Mesendoderm (in vitro differentiated cells): ENCODE measurements at regions not wholly inside any gene's neighbourhood (a gene's known extent, or its start where the extent isn't known, plus 50 kb on each side); places are given as distances from the start of the nearest gene placed in this dataset.

Source experiments
- DNase-seq: peaks from one replicate; pipeline ENCODE4 v3.0.0; 2013
- H2AK5ac ChIP-seq: 2 replicates; pipeline ENCODE4 v1.6.1; 2013; ENCODE audit warnings: low read length, inconsistent platforms
- H2BK120ac ChIP-seq: 2 replicates; pipeline ENCODE4 v1.6.1; 2013; ENCODE audit warnings: low read depth, mild to moderate bottlenecking, low read length, moderate library complexity, mixed read lengths
- H2BK15ac ChIP-seq: replicated peaks from 2 replicates; pipeline ENCODE4 v1.6.1; 2013; ENCODE audit warnings: low read depth, mild to moderate bottlenecking, moderate library complexity
- H2BK5ac ChIP-seq: 2 replicates; pipeline ENCODE4 v1.6.1; 2013; ENCODE audit warnings: low read length, inconsistent platforms
- H3K18ac ChIP-seq: 2 replicates; pipeline ENCODE4 v1.6.1; 2013; ENCODE audit warnings: mild to moderate bottlenecking, low read length, mixed read lengths
- H3K23ac ChIP-seq: one replicate; pipeline ENCODE4 v1.6.1; 2013; ENCODE audit warnings: low read length
- H3K27ac ChIP-seq: 2 replicates; pipeline ENCODE4 v1.5.1; 2013; ENCODE audit warnings: low read depth, mild to moderate bottlenecking, inconsistent platforms, low read length, moderate library complexity
- H3K27me3 ChIP-seq: 2 replicates; pipeline ENCODE4 v1.6.1; 2013; ENCODE audit warnings: low read length, control low read depth, mild to moderate bottlenecking, inconsistent platforms; ENCODE audit not compliant: insufficient read depth, poor library complexity
- H3K36me3 ChIP-seq: 2 replicates; pipeline ENCODE4 v1.6.1; 2013; ENCODE audit warnings: low read length, inconsistent platforms; ENCODE audit not compliant: control insufficient read depth, insufficient read depth
- H3K4ac ChIP-seq: one replicate; pipeline ENCODE4 v1.6.1; 2013; ENCODE audit warnings: low read depth, mild to moderate bottlenecking, low read length, moderate library complexity
- H3K4me1 ChIP-seq: 2 replicates; pipeline ENCODE4 v1.6.1; 2013; ENCODE audit warnings: low read depth, low read length, inconsistent platforms; ENCODE audit not compliant: control insufficient read depth
- H3K4me2 ChIP-seq: 2 replicates; pipeline ENCODE4 v1.6.1; 2013; ENCODE audit warnings: low read length
- H3K4me3 ChIP-seq: 2 replicates; pipeline ENCODE4 v1.5.1; 2013; ENCODE audit warnings: mild to moderate bottlenecking, low read length
- H3K56ac ChIP-seq: one replicate; pipeline ENCODE4 v1.6.1; 2013; ENCODE audit warnings: low read length
- H3K79me1 ChIP-seq: 2 replicates; pipeline ENCODE4 v1.6.1; 2013; ENCODE audit warnings: low read length, inconsistent platforms
- H3K79me2 ChIP-seq: 2 replicates; pipeline ENCODE4 v1.6.1; 2013; ENCODE audit warnings: mild to moderate bottlenecking, low read length; ENCODE audit not compliant: control insufficient read depth, insufficient read depth
- H3K9ac ChIP-seq: 2 replicates; pipeline ENCODE4 v1.6.1; 2013; ENCODE audit warnings: low read length, inconsistent platforms
- H4K5ac ChIP-seq: one replicate; pipeline ENCODE4 v1.6.1; 2013; ENCODE audit warnings: low read length
- H4K8ac ChIP-seq: one replicate; pipeline ENCODE4 v1.6.1; 2013; ENCODE audit warnings: low read depth, mild to moderate bottlenecking, control low read depth, low read length, moderate library complexity
- WGBS: extraction: QIAGEN DNeasy Blood & Tissue Kit; methylation state at CpG from one replicate; pipeline ENCODE4 v1.1.7; 2013; ENCODE audit warnings: low lambda C conversion rate, missing lambda C conversion rate; ENCODE audit not compliant: insufficient coverage; ENCODE audit errors: extremely low coverage; 5-methylcytosine and 5-hydroxymethylcytosine counted together

- WGBS: no CpG with 5 or more reads among the region's 2 CpGs
- Histone ChIP-seq H3K4me2 (no peak overlapping the region), H3K27ac (no peak overlapping the region), H2BK5ac (no peak overlapping the region), H3K56ac (no peak overlapping the region), H3K18ac (no peak overlapping the region), H3K4me3 (no peak overlapping the region), H4K5ac (no peak overlapping the region), H2BK120ac (no peak overlapping the region), H3K4ac (no peak overlapping the region), H3K79me2 (no peaks in the 10 kb centered on the region), H3K4me1 (no peaks in the 10 kb centered on the region), H4K8ac (no peak overlapping the region), H2BK15ac (no peak overlapping the region), H2AK5ac (no peak overlapping the region), H3K36me3 (no peaks in the 10 kb centered on the region), H3K27me3 (no peaks in the 10 kb centered on the region), H3K9ac (no peak overlapping the region), H3K23ac (no peak overlapping the region), H3K79me1 (no peaks in the 10 kb centered on the region)
- no peak for DNase-seq
These were observed 882.9 kb upstream of the ADGRL2 start for GRCh38 chr1:80917826-80918225.

- no peak overlapping the region for H2BK5ac ChIP-seq
- H3K79me2 ChIP-seq: no peaks in the 10 kb centered on the region
- no peaks in the 10 kb centered on the region for H3K4me1 ChIP-seq
- H3K4me3 ChIP-seq: no peak overlapping the region
- no peaks in the 10 kb centered on the region for H3K27me3 ChIP-seq
- H3K36me3 ChIP-seq: no peaks in the 10 kb centered on the region
- H3K18ac ChIP-seq: no peak overlapping the region
- no peak overlapping the region for H3K4ac ChIP-seq
- H4K8ac ChIP-seq: no peak overlapping the region
- no CpG with 5 or more reads among the region's 1 CpG for WGBS
- no peak overlapping the region for H3K56ac ChIP-seq
- no peak overlapping the region for H3K9ac ChIP-seq
- H3K79me1 ChIP-seq: no peaks in the 10 kb centered on the region
- no peak overlapping the region for H3K23ac ChIP-seq
- H2BK120ac ChIP-seq: no peak overlapping the region
- DNase-seq: no peak
- no peak overlapping the region for H2AK5ac ChIP-seq
- no peak overlapping the region for H3K27ac ChIP-seq
- H2BK15ac ChIP-seq: no peak overlapping the region
- H3K4me2 ChIP-seq: no peak overlapping the region
- no peak overlapping the region for H4K5ac ChIP-seq
These were observed 883.5 kb upstream of the ADGRL2 start for GRCh38 chr1:80917225-80917624.

- no peak overlapping the region for H2BK120ac ChIP-seq
- no peak overlapping the region for H4K5ac ChIP-seq
- H3K4ac ChIP-seq: no peak overlapping the region
- no peak overlapping the region for H2BK15ac ChIP-seq
- no peak overlapping the region for H3K9ac ChIP-seq
- no peak overlapping the region for H2BK5ac ChIP-seq
- H3K18ac ChIP-seq: no peak overlapping the region
- H3K4me3 ChIP-seq: no peak overlapping the region
- H3K4me1 ChIP-seq: no peaks in the 10 kb centered on the region
- H3K27ac ChIP-seq: no peak overlapping the region
- H3K27me3 ChIP-seq: no peaks in the 10 kb centered on the region
- H3K79me1 ChIP-seq: no peaks in the 10 kb centered on the region
- no peak overlapping the region for H3K56ac ChIP-seq
- no peak overlapping the region for H4K8ac ChIP-seq
- H2AK5ac ChIP-seq: no peak overlapping the region
- DNase-seq: no peak
- no peaks in the 10 kb centered on the region for H3K79me2 ChIP-seq
- no peak overlapping the region for H3K4me2 ChIP-seq
- H3K23ac ChIP-seq: no peak overlapping the region
- H3K36me3 ChIP-seq: no peaks in the 10 kb centered on the region
These were observed 885.2 kb upstream of the ADGRL2 start for GRCh38 chr1:80915491-80915890.

GRCh38 chr1:80910426-80910825 lies 890.3 kb upstream of the ADGRL2 start:
- H3K18ac ChIP-seq: no peak overlapping the region
- H3K27ac ChIP-seq: no peak overlapping the region
- no peak overlapping the region for H4K5ac ChIP-seq

GRCh38 chr1:80909172-80909784 lies 891.5 kb upstream of the ADGRL2 start:
- H3K36me3 ChIP-seq: no peaks in the 10 kb centered on the region
- WGBS: no CpG with 5 or more reads among the region's 5 CpGs
- H3K56ac ChIP-seq: no peak overlapping the region
- DNase-seq: no peak
- H2BK5ac ChIP-seq: no peak overlapping the region
- no peak overlapping the region for H3K4ac ChIP-seq
- no peaks in the 10 kb centered on the region for H3K4me1 ChIP-seq
- no peak overlapping the region for H4K8ac ChIP-seq
- no peaks in the 10 kb centered on the region for H3K79me1 ChIP-seq
- no peak overlapping the region for H3K27ac ChIP-seq
- H4K5ac ChIP-seq: no peak overlapping the region
- no peak overlapping the region for H3K23ac ChIP-seq
- H2BK120ac ChIP-seq: no peak overlapping the region
- no peak overlapping the region for H3K4me2 ChIP-seq
- no peak overlapping the region for H2BK15ac ChIP-seq
- no peak overlapping the region for H3K4me3 ChIP-seq
- H2AK5ac ChIP-seq: no peak overlapping the region
- H3K18ac ChIP-seq: no peak overlapping the region
- no peaks in the 10 kb centered on the region for H3K27me3 ChIP-seq
- H3K79me2 ChIP-seq: no peaks in the 10 kb centered on the region
- H3K9ac ChIP-seq: no peak overlapping the region

More at GRCh38 chr1:80910426-80910825, 890.3 kb upstream of the ADGRL2 start:
- Histone ChIP-seq H3K4me1 (no peaks in the 10 kb centered on the region), H2BK15ac (no peak overlapping the region), H3K79me2 (no peaks in the 10 kb centered on the region), H4K8ac (no peak overlapping the region), H3K79me1 (no peaks in the 10 kb centered on the region), H2AK5ac (no peak overlapping the region), H3K4me2 (no peak overlapping the region), H3K9ac (no peak overlapping the region), H3K56ac (no peak overlapping the region), H3K4ac (no peak overlapping the region), H3K4me3 (no peak overlapping the region), H3K36me3 (no peaks in the 10 kb centered on the region), H2BK5ac (no peak overlapping the region), H3K23ac (no peak overlapping the region), H2BK120ac (no peak overlapping the region), H3K27me3 (no peaks in the 10 kb centered on the region)
- no CpG with 5 or more reads among the region's 2 CpGs for WGBS
- DNase-seq: no peak

- no peak overlapping the region for H4K5ac ChIP-seq
- WGBS: no CpG with 5 or more reads among the region's 3 CpGs
- no peaks in the 10 kb centered on the region for H3K4me1 ChIP-seq
- H3K4ac ChIP-seq: no peak overlapping the region
- no peaks in the 10 kb centered on the region for H3K79me2 ChIP-seq
- no peak overlapping the region for H2AK5ac ChIP-seq
- no peak overlapping the region for H2BK5ac ChIP-seq
- no peak overlapping the region for H3K4me2 ChIP-seq
- no peak overlapping the region for H3K4me3 ChIP-seq
- no peak overlapping the region for H3K18ac ChIP-seq
- no peak overlapping the region for H3K27ac ChIP-seq
- no peaks in the 10 kb centered on the region for H3K36me3 ChIP-seq
- H3K23ac ChIP-seq: no peak overlapping the region
- no peak overlapping the region for H3K56ac ChIP-seq
- no peaks in the 10 kb centered on the region for H3K79me1 ChIP-seq
- no peak overlapping the region for H2BK120ac ChIP-seq
- H3K27me3 ChIP-seq: no peaks in the 10 kb centered on the region
- no peak overlapping the region for H3K9ac ChIP-seq
- no peak overlapping the region for H4K8ac ChIP-seq
- DNase-seq: no peak
- H2BK15ac ChIP-seq: no peak overlapping the region
These were observed 903.9 kb upstream of the ADGRL2 start for GRCh38 chr1:80896781-80897356.
